ENCODE measurements at regions not wholly inside any gene's neighbourhood (a gene's known extent, or its start where the extent isn't known, plus 50 kb on each side); places are given as distances from the start of the nearest gene placed in this dataset.

- no peak for DNase-seq
Observed at GRCh38 chr16:86751076-86752030, 173.0 kb downstream of the FOXL1 start.

- no peak for DNase-seq
Observed at GRCh38 chr16:86752582-86753175, 174.3 kb downstream of the FOXL1 start.

- DNase-seq, result no peak
Observed at GRCh38 chr16:86753399-86753798, 175.1 kb downstream of the FOXL1 start.

- no peak for DNase-seq
Observed at GRCh38 chr16:86755571-86756006, 177.2 kb downstream of the FOXL1 start.

GRCh38 chr16:86756882-86757703 is 178.7 kb downstream of the FOXL1 start:
- DNase-seq, result no peak

GRCh38 chr16:86757704-86758040 is 179.3 kb downstream of the FOXL1 start:
- no peak for DNase-seq

GRCh38 chr16:86758932-86759331 is 180.6 kb downstream of the FOXL1 start:
- DNase-seq, result no peak

GRCh38 chr16:86761111-86762031 is 183.0 kb downstream of the FOXL1 start:
- DNase-seq, result peak; percentile 29

GRCh38 chr16:86762095-86762494 is 183.7 kb downstream of the FOXL1 start:
- DNase-seq, result no peak

- DNase-seq, result no peak
Observed at GRCh38 chr16:86763819-86764218, 185.5 kb downstream of the FOXL1 start.

- DNase-seq, result no peak
Observed at GRCh38 chr16:86764551-86764950, 186.2 kb downstream of the FOXL1 start.

GRCh38 chr16:86765389-86766026 is 187.2 kb downstream of the FOXL1 start:
- DNase-seq, result no peak

GRCh38 chr16:86766700-86767099 is 188.4 kb downstream of the FOXL1 start:
- DNase-seq, result no peak

GRCh38 chr16:86768228-86768791 is 190.0 kb downstream of the FOXL1 start:
- DNase-seq, result no peak

GRCh38 chr16:86768999-86769398 is 190.7 kb downstream of the FOXL1 start:
- no peak for DNase-seq

GRCh38 chr16:86771506-86772460 is 193.4 kb downstream of the FOXL1 start:
- no peak for DNase-seq

- DNase-seq, result no peak
Observed at GRCh38 chr16:86772671-86773353, 194.5 kb downstream of the FOXL1 start.

- DNase-seq, result no peak
Observed at GRCh38 chr16:86773354-86773715, 195.0 kb downstream of the FOXL1 start.

GRCh38 chr16:86774931-86775330 is 196.6 kb downstream of the FOXL1 start:
- no peak for DNase-seq

GRCh38 chr16:86775511-86775921 is 197.2 kb downstream of the FOXL1 start:
- DNase-seq, result no peak
